ENCODE measurements at regions not wholly inside any gene's neighbourhood (a gene's known extent, or its start where the extent isn't known, plus 50 kb on each side); places are given as distances from the start of the nearest gene placed in this dataset.

DNA sequence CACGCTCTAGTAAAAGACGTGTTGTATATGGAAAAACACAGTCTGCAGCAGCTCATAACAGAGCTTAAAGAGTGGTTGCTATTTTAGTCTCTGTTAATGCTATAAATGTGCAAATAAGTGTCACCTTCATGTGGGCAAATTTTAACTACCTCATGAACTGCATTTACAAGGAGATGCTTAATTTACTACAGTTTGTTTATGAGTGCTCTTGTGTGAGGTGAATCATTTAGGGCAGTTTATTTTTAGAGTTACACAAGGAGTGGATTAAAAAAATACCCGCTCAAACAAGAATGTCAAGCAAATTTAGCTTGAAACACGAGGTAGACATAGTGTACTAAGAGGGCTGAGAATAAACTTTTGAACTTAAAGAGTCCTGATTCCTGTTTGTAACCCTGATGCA lies 579.0 kb downstream of the MFSD1 start:
- TF ChIP-seq CTCF (IDR thresholded peaks at IDR 0.05) = no peak
- TF ChIP-seq RAD21 (IDR thresholded peaks at IDR 0.05; ENCODE audit: low read length) = no peak
- TF ChIP-seq POLR2AphosphoS5 (IDR thresholded peaks at IDR 0.05; ENCODE audit: low read depth, low read length) = no peak
- TF ChIP-seq NRF1 (IDR thresholded peaks at IDR 0.05; ENCODE audit: low read depth, low read length) = no peak
- TF ChIP-seq, protein P1, sequence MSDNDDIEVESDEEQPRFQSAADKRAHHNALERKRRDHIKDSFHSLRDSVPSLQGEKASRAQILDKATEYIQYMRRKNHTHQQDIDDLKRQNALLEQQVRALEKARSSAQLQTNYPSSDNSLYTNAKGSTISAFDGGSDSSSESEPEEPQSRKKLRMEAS (IDR thresholded peaks at IDR 0.05; ENCODE audit: low read depth) = no peak
- no peak for TF ChIP-seq USF2 (IDR thresholded peaks at IDR 0.05; ENCODE audit: borderline replicate concordance, low read depth, low read length)
- TF ChIP-seq PBX3 (IDR thresholded peaks at IDR 0.05) = no peak
- TF ChIP-seq YY1 (IDR thresholded peaks at IDR 0.05; ENCODE audit: low read depth) = no peak
